GM23248 (cell line): ENCODE measurements at regions not wholly inside any gene's neighbourhood (a gene's known extent, or its start where the extent isn't known, plus 50 kb on each side); places are given as distances from the start of the nearest gene placed in this dataset.

Source experiments
- EZH2 ChIP-seq: fragments of 200-600 bp; sonication (generic); IDR thresholded peaks from 2 replicates; pipeline ENCODE4 v1.6.1; 2018; ENCODE audit warnings: antibody characterized with exemption, mild to moderate bottlenecking; ENCODE audit not compliant: insufficient read depth, poor library complexity, severe bottlenecking
- EZH2phosphoT487 ChIP-seq: fragments of 200-600 bp; sonication (generic); IDR thresholded peaks from 2 replicates; pipeline ENCODE4 v1.6.1; 2018; ENCODE audit warnings: antibody characterized with exemption, moderate library complexity, mild to moderate bottlenecking, low read depth; ENCODE audit not compliant: insufficient read depth

- TF ChIP-seq EZH2: no peak
- TF ChIP-seq EZH2phosphoT487: no peak
Observed at GRCh38 chr11:8332891-8333290, 69.2 kb upstream of the LMO1 start.
